Ovary (tissue), 3 donors: ENCODE measurements at regions not wholly inside any gene's neighbourhood (a gene's known extent, or its start where the extent isn't known, plus 50 kb on each side); places are given as distances from the start of the nearest gene placed in this dataset.

Source experiments
- EP300 ChIP-seq: sonication (generic); formaldehyde crosslinking; IDR thresholded peaks from one replicate; pipeline ENCODE4 v1.6.1; 2017; ENCODE audit warnings: antibody characterized with exemption
- POLR2A ChIP-seq: fragments of 450-650 bp; IDR thresholded peaks from one replicate; pipeline ENCODE4 v1.6.1; 2017; ENCODE audit warnings: antibody characterized with exemption, mild to moderate bottlenecking, moderate library complexity
- TF ChIP-seq, protein P1 (sequence below), 3 donors: fragments of 450-650 bp in 2 of 3; fragments of 200-600 bp in 1 of 3; IDR thresholded peaks; one replicate each; pipeline versions ENCODE4 v1.5.1 to v1.8.0; 2016 to 2022; ENCODE audit warnings: antibody characterized with exemption in 3 of 3, mild to moderate bottlenecking in 1 of 3
- donor health status: DM: no; HTN: no; CAD: no.

DNA sequence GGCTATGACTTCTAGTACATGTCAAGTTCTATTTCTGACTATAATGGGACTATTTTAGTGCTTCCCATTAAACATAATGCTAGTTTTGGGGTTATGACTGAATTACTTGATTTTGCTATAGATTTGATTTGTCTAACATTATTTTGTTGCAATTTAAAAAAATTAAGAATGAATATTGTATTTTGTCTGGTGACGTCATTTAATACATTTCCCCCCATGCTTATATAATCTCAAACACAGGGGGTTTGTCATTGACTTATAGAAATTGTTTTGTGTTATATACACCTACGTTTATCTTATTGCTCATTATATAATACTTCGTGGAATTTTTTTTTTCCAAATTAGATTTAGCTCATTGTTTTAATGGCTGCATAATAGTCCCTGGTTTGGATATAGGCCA lies 270.3 kb upstream of the VLDLR start:
- TF ChIP-seq POLR2A (no peak), EP300 (no peak)
- TF ChIP-seq, protein P1, sequence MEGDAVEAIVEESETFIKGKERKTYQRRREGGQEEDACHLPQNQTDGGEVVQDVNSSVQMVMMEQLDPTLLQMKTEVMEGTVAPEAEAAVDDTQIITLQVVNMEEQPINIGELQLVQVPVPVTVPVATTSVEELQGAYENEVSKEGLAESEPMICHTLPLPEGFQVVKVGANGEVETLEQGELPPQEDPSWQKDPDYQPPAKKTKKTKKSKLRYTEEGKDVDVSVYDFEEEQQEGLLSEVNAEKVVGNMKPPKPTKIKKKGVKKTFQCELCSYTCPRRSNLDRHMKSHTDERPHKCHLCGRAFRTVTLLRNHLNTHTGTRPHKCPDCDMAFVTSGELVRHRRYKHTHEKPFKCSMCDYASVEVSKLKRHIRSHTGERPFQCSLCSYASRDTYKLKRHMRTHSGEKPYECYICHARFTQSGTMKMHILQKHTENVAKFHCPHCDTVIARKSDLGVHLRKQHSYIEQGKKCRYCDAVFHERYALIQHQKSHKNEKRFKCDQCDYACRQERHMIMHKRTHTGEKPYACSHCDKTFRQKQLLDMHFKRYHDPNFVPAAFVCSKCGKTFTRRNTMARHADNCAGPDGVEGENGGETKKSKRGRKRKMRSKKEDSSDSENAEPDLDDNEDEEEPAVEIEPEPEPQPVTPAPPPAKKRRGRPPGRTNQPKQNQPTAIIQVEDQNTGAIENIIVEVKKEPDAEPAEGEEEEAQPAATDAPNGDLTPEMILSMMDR (IDR thresholded peaks at IDR 0.05): no peak
